NCI-H1694 (cell line): ENCODE measurements at regions not wholly inside any gene's neighbourhood (a gene's known extent, or its start where the extent isn't known, plus 50 kb on each side); places are given as distances from the start of the nearest gene placed in this dataset.
"Not testable (repeated sequence)": the region's sequence is repeated elsewhere in the genome, so short reads cannot be mapped to it uniquely, and the experiment has no call there.

Experiments
- DNase-seq: peaks from one replicate; lab custom pipeline; 2025; lab: John Stamatoyannopoulos, UW

- not testable (repeated sequence) for DNase-seq
These were observed 117.0 kb downstream of the SDHAF3 start for GRCh38 chr7:97234494-97234893.

GRCh38 chr7:97246317-97246716 is 128.8 kb downstream of the SDHAF3 start:
- no peak for DNase-seq

GRCh38 chr7:97258187-97258586 is 140.7 kb downstream of the SDHAF3 start:
- not testable (repeated sequence) for DNase-seq

GRCh38 chr7:97269741-97270140 is 152.2 kb downstream of the SDHAF3 start:
- DNase-seq, result no peak

- no peak for DNase-seq
These were observed 152.8 kb downstream of the SDHAF3 start for GRCh38 chr7:97270280-97270679.

GRCh38 chr7:97271619-97272018 is 154.1 kb downstream of the SDHAF3 start:
- no peak for DNase-seq

GRCh38 chr7:97272237-97272975 is 154.9 kb downstream of the SDHAF3 start:
- no peak for DNase-seq

- DNase-seq, result no peak
These were observed 158.0 kb downstream of the SDHAF3 start for GRCh38 chr7:97275475-97275874.

GRCh38 chr7:97280950-97281349 is 163.5 kb downstream of the SDHAF3 start:
- no peak for DNase-seq

- no peak for DNase-seq
These were observed 167.8 kb downstream of the SDHAF3 start for GRCh38 chr7:97285348-97285747.

GRCh38 chr7:97293031-97293430 is 175.5 kb downstream of the SDHAF3 start:
- DNase-seq, result no peak

GRCh38 chr7:97298561-97298960 is 181.1 kb downstream of the SDHAF3 start:
- DNase-seq, result no peak

- no peak for DNase-seq
These were observed 188.1 kb downstream of the SDHAF3 start for GRCh38 chr7:97305589-97305988.

GRCh38 chr7:97307521-97308108 is 190.1 kb downstream of the SDHAF3 start:
- no peak for DNase-seq

GRCh38 chr7:97313900-97314299 is 196.4 kb downstream of the SDHAF3 start:
- no peak for DNase-seq

- no peak for DNase-seq
These were observed 200.1 kb downstream of the SDHAF3 start for GRCh38 chr7:97317575-97317974.

GRCh38 chr7:97329871-97330270 is 212.4 kb downstream of the SDHAF3 start:
- not testable (repeated sequence) for DNase-seq

- DNase-seq, result no peak
These were observed 220.4 kb downstream of the SDHAF3 start for GRCh38 chr7:97337849-97338248.

GRCh38 chr7:97342512-97342911 is 225.0 kb downstream of the SDHAF3 start:
- no peak for DNase-seq

GRCh38 chr7:97346349-97346748 is 228.9 kb downstream of the SDHAF3 start:
- no peak for DNase-seq

- DNase-seq, result no peak
These were observed 234.0 kb downstream of the SDHAF3 start for GRCh38 chr7:97351488-97351887.

- no peak for DNase-seq
These were observed 240.0 kb downstream of the SDHAF3 start for GRCh38 chr7:97357459-97357858.

GRCh38 chr7:97372882-97373281 is 255.4 kb downstream of the SDHAF3 start:
- DNase-seq, result no peak

- no peak for DNase-seq
These were observed 256.2 kb downstream of the SDHAF3 start for GRCh38 chr7:97373736-97374135.
